ENCODE measurements at regions not wholly inside any gene's neighbourhood (a gene's known extent, or its start where the extent isn't known, plus 50 kb on each side); places are given as distances from the start of the nearest gene placed in this dataset.

DNA sequence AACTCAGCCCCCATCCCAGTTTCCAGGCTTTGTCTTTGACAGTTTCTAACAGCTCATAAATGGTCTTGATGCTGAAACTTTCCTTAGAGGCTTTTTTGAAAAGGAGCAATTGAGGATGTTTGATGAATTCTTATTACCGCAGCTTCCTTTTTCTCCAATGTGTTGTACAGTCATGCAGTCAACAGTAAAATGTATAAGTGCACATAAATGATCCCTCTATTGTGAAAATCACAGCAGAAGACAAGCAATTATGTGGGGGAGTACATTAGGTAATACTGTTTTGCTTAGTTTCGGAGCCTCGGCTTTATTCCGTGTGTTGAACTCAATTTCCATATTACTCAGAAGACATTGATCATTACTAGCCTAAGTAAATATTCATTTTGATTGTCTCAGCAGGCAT is 673.7 kb downstream of the CDH8 start:
- TF ChIP-seq, protein P1, sequence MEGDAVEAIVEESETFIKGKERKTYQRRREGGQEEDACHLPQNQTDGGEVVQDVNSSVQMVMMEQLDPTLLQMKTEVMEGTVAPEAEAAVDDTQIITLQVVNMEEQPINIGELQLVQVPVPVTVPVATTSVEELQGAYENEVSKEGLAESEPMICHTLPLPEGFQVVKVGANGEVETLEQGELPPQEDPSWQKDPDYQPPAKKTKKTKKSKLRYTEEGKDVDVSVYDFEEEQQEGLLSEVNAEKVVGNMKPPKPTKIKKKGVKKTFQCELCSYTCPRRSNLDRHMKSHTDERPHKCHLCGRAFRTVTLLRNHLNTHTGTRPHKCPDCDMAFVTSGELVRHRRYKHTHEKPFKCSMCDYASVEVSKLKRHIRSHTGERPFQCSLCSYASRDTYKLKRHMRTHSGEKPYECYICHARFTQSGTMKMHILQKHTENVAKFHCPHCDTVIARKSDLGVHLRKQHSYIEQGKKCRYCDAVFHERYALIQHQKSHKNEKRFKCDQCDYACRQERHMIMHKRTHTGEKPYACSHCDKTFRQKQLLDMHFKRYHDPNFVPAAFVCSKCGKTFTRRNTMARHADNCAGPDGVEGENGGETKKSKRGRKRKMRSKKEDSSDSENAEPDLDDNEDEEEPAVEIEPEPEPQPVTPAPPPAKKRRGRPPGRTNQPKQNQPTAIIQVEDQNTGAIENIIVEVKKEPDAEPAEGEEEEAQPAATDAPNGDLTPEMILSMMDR (IDR thresholded peaks at IDR 0.05): no peak
- TF ChIP-seq POLR2A (IDR thresholded peaks at IDR 0.05): no peak

Measured in testis (tissue), 2 donors.